HAP-1 (cell line): ENCODE measurements at regions not wholly inside any gene's neighbourhood (a gene's known extent, or its start where the extent isn't known, plus 50 kb on each side); places are given as distances from the start of the nearest gene placed in this dataset.

Experiments
- DNase-seq, 2 experiments: peaks; one replicate each; pipeline ENCODE4 v3.0.0-alpha.2; 2016 to 2020; ENCODE audit warnings: low spot score in 2 of 2
- H3K27me3 ChIP-seq: fragments of 250-450 bp; sonication (Bioruptor Pico); 2 replicates; pipeline ENCODE4 v1.5.1; 2020; ENCODE audit warnings: low read depth, mild to moderate bottlenecking, moderate library complexity
- H3K36me3 ChIP-seq: fragments of 250-450 bp; sonication (Bioruptor Pico); replicated peaks from 2 replicates; pipeline ENCODE4 v1.5.1; 2020; ENCODE audit warnings: mild to moderate bottlenecking
- H3K4me1 ChIP-seq: fragments of 250-450 bp; sonication (Bioruptor Pico); 2 replicates; pipeline ENCODE4 v1.5.1; 2020; ENCODE audit warnings: mild to moderate bottlenecking
- H3K4me3 ChIP-seq: fragments of 250-450 bp; sonication (Bioruptor Pico); 2 replicates; pipeline ENCODE4 v1.5.1; 2020; ENCODE audit warnings: mild to moderate bottlenecking, moderate library complexity
- H3K9me3 ChIP-seq: fragments of 250-450 bp; sonication (Bioruptor Pico); 2 replicates; pipeline ENCODE4 v1.5.1; 2020; ENCODE audit warnings: mild to moderate bottlenecking, moderate library complexity
- in situ Hi-C: fragments of 300-500 bp; cut with MboI; formaldehyde crosslinking; loops from 3 replicates; pipeline ENCODE4 v1.14.3; 2020; ENCODE audit warnings: low sequenced_read_pairs, inconsistent platforms, mixed read lengths

DNA sequence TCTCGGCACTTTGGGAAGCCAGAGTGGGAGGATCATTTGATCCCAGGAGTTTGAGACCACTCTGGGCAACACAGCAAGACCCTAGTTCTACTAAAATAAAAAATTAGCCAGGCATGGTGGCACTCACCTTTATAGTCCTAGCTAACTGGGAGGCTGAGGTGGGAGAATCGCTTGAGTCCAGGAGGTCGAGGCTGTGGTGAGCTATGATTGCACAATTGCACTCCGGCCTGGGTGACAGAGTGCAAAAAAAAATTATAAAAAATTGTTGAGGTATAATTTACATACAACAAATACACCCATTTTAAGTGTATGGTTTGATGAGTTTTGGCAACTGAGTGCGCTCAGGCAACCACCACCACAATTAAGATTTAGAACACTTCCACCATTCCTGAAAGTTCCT lies 108.5 kb upstream of the GADD45A start:
- no peaks in the 10 kb centered on the region for H3K4me1 ChIP-seq
- H3K27me3 ChIP-seq = no peaks in the 10 kb centered on the region
- in situ Hi-C loops = no loop called here
- H3K4me3 ChIP-seq = no peak overlapping the region
- no peak for DNase-seq
- H3K9me3 ChIP-seq = no peaks in the 10 kb centered on the region
- H3K36me3 ChIP-seq = no peaks in the 10 kb centered on the region

DNA sequence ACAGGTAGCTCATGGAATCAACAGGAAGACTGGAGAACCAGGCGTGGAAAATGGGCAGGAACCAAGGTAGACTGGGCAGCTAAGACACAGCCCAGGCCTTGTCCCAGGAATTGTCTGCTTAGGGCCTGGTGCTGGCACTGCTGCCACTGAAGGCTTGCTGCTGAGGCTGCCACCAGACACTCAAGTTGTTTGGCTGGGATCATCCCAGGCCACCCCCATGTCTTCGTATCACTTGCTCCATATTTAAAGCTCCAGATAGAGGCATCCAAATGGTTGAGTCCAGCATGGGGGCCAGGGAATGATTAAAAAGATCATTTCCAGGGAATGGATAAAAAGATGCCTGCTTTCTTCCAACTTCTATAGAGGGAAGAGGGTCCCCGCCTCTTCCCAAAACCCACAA lies 107.4 kb upstream of the GADD45A start:
- H3K27me3 ChIP-seq = no peaks in the 10 kb centered on the region
- H3K36me3 ChIP-seq = no peaks in the 10 kb centered on the region
- H3K4me1 ChIP-seq = no peaks in the 10 kb centered on the region
- no peak overlapping the region for H3K4me3 ChIP-seq
- no peak for DNase-seq
- H3K9me3 ChIP-seq = no peaks in the 10 kb centered on the region
- in situ Hi-C loops = no loop called here

DNA sequence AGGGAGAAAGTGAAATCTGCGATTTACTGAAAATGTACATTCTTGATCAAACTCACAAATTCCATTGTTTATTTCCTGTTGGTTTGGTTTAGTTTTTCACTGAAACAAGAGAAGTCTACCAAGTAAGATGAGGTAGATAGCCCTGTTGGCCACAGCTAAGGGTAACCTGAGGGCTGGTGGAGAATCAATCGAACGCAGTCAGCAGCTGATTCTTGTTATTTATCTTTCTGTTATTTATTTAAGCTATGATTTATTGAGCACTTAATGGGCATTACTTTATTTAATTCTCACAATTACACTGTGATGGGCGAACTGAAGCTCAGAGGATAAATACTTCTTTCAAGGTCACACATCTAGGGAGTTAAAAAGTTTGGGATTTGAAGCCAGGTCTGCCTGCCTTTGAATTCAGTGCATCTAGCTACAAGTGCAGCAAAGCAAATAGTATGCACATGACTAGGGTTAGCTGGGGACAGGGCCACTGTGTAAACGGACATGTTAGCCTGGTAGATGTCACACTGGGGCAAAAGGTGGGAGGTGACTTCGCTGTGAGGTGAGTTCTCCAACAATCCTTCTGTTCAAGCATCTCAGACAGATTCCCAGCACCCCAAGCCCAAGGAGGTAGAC lies 106.5 kb upstream of the GADD45A start:
- no peaks in the 10 kb centered on the region for H3K4me1 ChIP-seq
- H3K4me3 ChIP-seq = no peak overlapping the region
- no peak for DNase-seq
- no peaks in the 10 kb centered on the region for H3K9me3 ChIP-seq
- in situ Hi-C loops = no loop called here
- no peaks in the 10 kb centered on the region for H3K27me3 ChIP-seq
- H3K36me3 ChIP-seq = no peaks in the 10 kb centered on the region

DNA sequence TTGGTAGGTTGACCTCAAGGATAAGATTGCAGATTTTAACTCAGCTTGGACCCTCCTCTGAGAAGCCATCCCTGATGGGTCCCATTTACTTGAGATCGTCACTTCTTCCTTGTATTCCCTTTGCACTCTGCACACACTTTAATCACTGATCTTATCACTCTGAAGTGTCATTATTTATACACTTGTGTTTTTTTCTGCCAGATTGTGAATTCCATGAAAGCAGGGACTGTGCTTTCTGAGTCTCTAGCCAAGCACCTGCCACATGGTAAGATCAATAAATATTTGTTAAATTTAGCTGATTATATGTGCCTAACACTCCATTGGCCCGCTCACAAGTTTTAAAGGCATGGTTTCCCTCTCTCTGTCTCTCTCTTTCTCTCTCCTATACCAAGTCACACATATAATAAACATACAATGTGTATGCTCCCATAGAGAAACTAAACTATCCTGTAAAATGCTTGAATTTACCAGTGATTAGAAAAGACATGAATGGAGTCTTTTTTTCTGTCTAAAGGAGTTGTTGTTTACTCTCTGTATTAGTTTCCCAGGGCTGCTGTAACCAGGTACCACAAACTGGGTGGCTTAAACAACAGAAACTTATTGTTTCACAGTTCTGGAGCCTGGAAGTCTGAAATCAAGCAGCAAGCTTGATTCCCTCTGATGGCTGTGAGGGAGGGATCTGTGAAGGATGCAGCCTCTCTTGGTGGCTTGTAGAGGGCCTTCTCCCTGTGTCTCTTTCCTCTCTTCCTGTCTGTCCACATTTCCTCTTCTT lies 105.2 kb upstream of the GADD45A start:
- no peak for DNase-seq
- Histone ChIP-seq H3K36me3 (no peaks in the 10 kb centered on the region), H3K9me3 (no peaks in the 10 kb centered on the region), H3K27me3 (no peaks in the 10 kb centered on the region), H3K4me3 (no peak overlapping the region), H3K4me1 (no peaks in the 10 kb centered on the region)
- in situ Hi-C loops = no loop called here

DNA sequence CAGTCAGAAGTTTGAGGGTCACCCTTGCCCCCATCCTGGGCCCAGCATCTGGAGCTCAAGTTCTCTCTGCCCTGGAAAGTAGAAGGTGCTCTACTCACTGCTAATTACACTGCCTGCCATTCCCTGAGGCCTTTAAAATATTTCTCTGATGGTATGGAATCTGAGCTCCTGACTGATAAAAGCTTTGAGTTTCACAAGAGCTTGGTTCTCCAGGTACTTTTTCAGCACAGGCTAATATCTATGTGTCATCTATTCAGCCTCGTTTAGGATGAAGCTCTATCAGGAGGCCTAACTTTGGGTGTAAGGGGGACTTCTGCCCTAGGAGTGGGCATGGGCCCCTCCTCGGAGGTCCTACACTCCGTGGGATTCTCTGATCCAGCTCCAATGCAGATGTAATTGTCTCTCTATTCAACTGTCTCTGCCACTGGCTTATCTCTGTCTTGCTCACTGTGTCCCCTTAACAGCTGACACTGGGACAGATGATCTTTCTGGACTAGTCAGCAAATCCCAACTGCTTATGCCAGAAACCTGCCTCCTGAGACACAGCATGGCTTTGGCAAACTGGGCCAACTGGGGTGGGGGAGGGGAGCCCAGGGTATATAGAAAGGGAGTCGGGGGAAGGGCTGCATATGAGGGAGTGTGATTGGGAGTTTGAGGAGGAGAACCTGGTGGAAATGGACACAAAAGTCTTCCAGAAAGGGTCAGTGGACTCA lies 104.2 kb upstream of the GADD45A start:
- H3K27me3 ChIP-seq = no peaks in the 10 kb centered on the region
- H3K4me3 ChIP-seq = no peak overlapping the region
- no peaks in the 10 kb centered on the region for H3K36me3 ChIP-seq
- H3K9me3 ChIP-seq = no peaks in the 10 kb centered on the region
- in situ Hi-C loops = no loop called here
- DNase-seq = no peak
- H3K4me1 ChIP-seq = no peaks in the 10 kb centered on the region

DNA sequence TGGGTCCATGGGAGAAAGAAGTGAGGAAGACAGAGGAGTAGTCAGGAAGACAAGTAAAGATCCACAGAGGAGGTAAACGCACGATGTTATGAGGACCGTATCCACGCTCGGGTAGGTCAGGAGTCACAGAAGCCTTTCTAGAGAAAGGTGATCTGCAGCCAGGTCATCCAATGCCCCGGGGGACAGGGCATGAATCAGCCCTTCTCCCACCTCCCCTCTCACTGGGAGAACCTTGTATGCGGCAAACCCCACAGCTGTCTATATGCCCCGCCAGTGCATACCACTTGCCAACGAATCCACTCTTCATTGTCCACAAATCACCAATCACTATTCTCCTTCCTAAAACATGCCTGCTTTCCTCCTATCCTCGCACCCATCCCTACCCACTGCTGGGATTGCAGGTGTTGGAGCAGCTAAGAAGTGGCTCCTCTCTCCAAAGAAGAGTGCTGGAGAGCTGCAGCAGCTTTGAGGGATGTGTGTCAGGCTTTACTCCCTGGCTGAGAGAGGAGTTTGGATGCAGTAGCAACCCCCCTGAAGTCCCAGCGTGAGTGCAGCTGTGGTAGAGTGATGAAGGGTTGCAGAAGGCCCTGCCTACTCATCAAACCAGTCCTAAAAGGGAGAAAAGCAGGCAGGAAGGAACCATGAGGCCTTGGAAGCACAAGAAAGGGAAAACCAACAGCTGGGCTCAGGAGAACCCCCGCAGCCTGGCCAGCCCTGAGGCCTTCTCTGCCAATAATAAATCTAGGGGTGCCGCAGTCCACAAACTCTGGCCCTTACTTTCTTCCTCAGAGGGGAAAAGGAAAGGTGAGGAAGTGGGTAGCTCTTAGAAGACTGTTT lies 102.2 kb upstream of the GADD45A start:
- H3K27me3 ChIP-seq = no peaks in the 10 kb centered on the region

DNA sequence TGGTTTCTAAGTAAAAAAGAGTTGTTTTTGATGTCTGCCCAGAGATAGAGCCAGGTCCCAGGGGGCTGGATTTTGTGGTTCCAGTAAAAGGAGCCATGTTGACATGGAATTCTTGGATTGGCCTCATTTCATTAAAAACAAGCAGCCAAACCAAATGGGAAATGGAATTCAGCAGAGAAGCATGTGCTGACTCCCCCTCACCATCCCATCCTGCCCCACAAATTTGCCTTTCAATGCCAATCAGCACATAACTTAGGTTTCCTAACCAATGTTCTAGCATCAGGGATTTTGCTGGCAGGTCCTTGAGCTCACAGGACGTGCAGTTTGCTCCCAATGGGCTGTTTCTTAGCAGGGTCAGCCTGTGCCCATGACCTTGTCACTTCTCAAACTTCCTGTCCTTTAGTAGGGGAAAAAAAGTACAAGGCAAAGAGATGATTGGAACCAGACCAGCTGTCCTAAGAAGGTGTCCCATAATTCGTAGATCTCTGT lies 101.5 kb upstream of the GADD45A start:
- no peaks in the 10 kb centered on the region for H3K36me3 ChIP-seq
- no peaks in the 10 kb centered on the region for H3K27me3 ChIP-seq
- H3K4me3 ChIP-seq = no peak overlapping the region
- DNase-seq = no peak
- no peaks in the 10 kb centered on the region for H3K9me3 ChIP-seq
- in situ Hi-C loops = no loop called here
- no peaks in the 10 kb centered on the region for H3K4me1 ChIP-seq

More for the DNA sequence above, 102.2 kb upstream of the GADD45A start:
- H3K9me3 ChIP-seq = no peaks in the 10 kb centered on the region
- in situ Hi-C loops = no loop called here
- H3K4me1 ChIP-seq = no peaks in the 10 kb centered on the region
- DNase-seq = no peak
- no peaks in the 10 kb centered on the region for H3K36me3 ChIP-seq
- no peak overlapping the region for H3K4me3 ChIP-seq

DNA sequence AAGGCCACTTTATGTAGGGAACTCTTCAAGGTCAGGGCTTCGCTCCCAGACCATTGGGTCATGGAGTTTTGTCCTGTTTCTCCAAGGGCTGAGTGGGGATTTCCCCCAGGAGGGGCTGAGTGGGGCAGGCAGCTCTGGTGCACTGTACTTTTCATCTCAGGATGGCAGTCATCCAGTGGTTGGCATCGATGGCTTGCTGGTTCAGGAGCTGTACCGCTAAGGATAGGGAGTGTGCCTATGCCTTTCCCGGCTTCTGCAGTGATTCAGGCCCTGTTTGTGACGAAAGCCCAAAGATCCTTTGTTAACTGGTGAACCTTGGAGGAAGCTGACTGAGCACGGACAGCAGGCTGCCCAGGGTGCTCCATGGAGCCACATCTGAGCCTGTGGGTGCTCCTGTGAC lies 100.1 kb upstream of the GADD45A start:
- no peaks in the 10 kb centered on the region for H3K27me3 ChIP-seq
- DNase-seq = no peak
- in situ Hi-C loops = no loop called here

DNA sequence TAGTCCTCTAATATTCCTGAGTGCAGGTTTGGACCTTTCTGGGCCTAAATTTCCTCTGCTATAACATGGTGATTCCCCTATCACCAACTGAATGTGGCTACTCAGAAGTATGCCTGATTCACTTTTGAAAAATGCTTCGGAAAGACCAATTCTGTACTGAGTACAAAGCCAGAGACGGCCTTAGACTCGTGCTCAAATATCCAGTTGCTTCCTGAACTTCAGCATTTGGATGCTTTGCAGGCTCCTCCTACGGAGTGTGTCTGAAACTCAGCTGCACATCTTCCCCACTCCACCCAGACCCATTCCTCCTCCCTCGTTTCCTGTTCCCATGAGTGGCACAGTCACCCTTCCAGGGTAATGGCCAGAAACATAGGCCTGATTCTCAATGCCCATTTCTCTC lies 98.4 kb upstream of the GADD45A start:
- Histone ChIP-seq H3K36me3 (no peaks in the 10 kb centered on the region), H3K4me1 (no peaks in the 10 kb centered on the region), H3K4me3 (no peak overlapping the region), H3K9me3 (no peaks in the 10 kb centered on the region), H3K27me3 (no peaks in the 10 kb centered on the region)
- in situ Hi-C loops = no loop called here
- DNase-seq = no peak

More for the DNA sequence above, 100.1 kb upstream of the GADD45A start:
- Histone ChIP-seq H3K4me3 (no peak overlapping the region), H3K36me3 (no peaks in the 10 kb centered on the region), H3K4me1 (no peaks in the 10 kb centered on the region), H3K9me3 (no peaks in the 10 kb centered on the region)

DNA sequence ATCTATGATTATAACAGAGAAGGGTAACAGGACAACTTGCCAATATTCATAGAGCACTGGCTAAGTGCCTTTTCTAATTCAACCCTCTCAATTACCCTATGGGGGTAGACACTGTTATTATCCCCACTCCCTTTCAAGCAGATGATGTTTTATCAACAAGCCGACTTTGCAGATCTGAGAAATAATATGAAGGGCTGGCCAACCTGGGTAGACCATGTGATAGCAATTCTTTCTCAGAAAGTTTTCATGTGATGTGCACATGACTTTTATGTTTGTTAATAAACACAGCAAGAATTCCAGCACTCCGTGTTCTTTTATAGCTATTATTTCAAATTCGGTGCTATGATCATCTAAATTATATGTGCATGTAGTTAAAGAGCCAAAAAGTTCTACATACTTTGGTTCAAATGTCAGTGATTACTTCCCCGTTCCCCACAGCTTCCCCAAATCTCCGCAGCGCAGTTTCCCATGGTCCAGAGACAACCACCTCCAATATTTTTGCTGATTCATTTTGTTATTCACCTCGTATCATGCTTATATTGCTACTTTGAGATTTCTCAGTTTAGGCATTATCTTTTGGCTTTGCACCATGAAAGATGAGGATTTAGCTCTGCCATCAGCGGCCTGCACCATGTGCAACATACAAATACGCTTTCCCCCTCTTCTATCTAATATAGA lies 96.7 kb upstream of the GADD45A start:
- no peak for DNase-seq
- in situ Hi-C loops = no loop called here

DNA sequence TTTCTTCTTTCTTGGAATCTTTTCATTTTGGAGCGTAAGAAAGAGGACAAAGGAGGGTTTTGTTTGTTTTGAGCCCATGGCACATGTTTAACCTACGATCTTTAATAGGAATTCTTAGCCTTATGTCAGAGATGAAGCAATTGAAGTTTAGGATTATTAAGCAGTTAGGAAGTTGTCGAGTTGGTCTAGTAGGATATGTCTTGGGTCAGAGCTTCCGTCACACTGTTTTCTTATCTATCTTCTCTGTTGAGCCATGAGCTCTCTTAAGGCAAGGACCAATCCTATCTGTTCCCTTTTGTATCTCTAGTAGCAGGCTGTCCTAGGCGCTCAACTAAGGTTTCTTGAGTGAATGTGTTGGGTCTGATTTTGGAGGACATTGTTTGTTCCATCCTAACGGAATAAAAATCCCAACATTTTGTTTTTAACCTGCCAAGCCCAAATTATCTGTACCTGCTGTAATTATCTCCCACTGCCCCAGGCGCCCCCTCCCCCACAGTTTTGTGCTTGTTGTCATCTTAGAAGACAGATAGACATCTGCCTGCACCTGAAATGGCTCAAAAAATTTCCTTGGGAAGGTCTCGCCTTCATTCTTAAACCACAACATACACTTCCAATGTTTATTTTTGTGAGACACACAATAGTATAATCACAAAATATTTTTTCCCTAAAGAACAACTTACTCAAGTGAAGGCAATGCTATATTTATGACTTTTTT lies 95.3 kb upstream of the GADD45A start:
- Histone ChIP-seq H3K4me1 (no peaks in the 10 kb centered on the region), H3K4me3 (no peak overlapping the region), H3K36me3 (no peaks in the 10 kb centered on the region), H3K9me3 (no peaks in the 10 kb centered on the region), H3K27me3 (no peaks in the 10 kb centered on the region)
- in situ Hi-C loops = no loop called here
- no peak for DNase-seq

More for the DNA sequence above, 96.7 kb upstream of the GADD45A start:
- Histone ChIP-seq H3K36me3 (no peaks in the 10 kb centered on the region), H3K27me3 (no peaks in the 10 kb centered on the region), H3K9me3 (no peaks in the 10 kb centered on the region), H3K4me3 (no peak overlapping the region), H3K4me1 (no peaks in the 10 kb centered on the region)

DNA sequence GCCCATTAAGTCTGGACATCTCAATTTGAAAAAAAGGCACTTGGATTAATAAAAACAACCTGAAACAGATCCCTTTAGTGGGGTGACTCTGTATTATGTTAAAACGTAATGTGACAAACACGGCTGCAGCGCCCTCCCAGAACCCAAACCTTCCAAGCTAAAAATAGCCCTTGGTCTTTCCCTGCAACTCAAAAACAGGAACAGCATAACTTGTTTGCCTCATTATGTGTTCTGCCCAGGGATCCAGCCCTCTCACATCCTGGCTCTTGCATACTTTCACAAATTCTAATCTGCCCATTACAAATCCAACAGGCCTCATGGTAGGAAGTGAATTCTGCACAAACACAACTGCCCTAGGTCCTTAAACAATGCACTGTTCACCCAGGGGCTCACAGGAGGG lies 94.7 kb upstream of the GADD45A start:
- in situ Hi-C loops = no loop called here
- no peaks in the 10 kb centered on the region for H3K36me3 ChIP-seq
- no peak for DNase-seq

More for the DNA sequence above, 94.7 kb upstream of the GADD45A start:
- Histone ChIP-seq H3K4me3 (no peak overlapping the region), H3K4me1 (no peaks in the 10 kb centered on the region), H3K9me3 (no peaks in the 10 kb centered on the region), H3K27me3 (no peaks in the 10 kb centered on the region)
